ENCODE measurements at regions not wholly inside any gene's neighbourhood (a gene's known extent, or its start where the extent isn't known, plus 50 kb on each side); places are given as distances from the start of the nearest gene placed in this dataset.

GRCh38 chr6:77535172-77535571, 71.9 kb upstream of the HTR1B start:
- ATAC-seq (replicated peaks in 1 of 4) (no peak), DNase-seq (no peak)
- no peak overlapping the region for H3K27ac ChIP-seq (ENCODE audit: low read length)
- Mint-ChIP-seq H3K4me3 (no peak overlapping the region), H3K27me3 (no peaks in the 10 kb centered on the region), H3K27ac (no peak overlapping the region), H3K9me3 (peaks cover 0 to 9% (median 6%) of the 10 kb centered on the region in 3 donors), H3K4me1 (no peaks in the 10 kb centered on the region), H3K36me3 (no peaks in the 10 kb centered on the region)
- no peaks in the 10 kb centered on the region for H3K27me3 ChIP-seq (replicated peaks in 1 of 2; ENCODE audit: control insufficient read depth in 2 of 2, extremely low read depth in 1 of 2, insufficient read depth in 2 of 2, low read length in 1 of 2)
- no peak overlapping the region for H3K4me3 ChIP-seq (ENCODE audit: control insufficient read depth in 1 of 2, extremely low read depth in 1 of 2, low read length in 1 of 2)
- ChIA-PET CTCF (no interaction called here), POLR2A (no interaction called here)
- H3K36me3 ChIP-seq (ENCODE audit: control insufficient read depth in 2 of 2, extremely low read depth in 1 of 2, insufficient read depth in 1 of 2, low read length in 1 of 2): no peaks in the 10 kb centered on the region
- no peaks in the 10 kb centered on the region for H3K4me1 ChIP-seq (ENCODE audit: control insufficient read depth in 1 of 2, extremely low read depth in 1 of 2, insufficient read depth in 2 of 2, low read length in 2 of 2)
- H3K9me3 ChIP-seq: no peaks in the 10 kb centered on the region

- ATAC-seq (replicated peaks in 1 of 4) (no peak), DNase-seq (no peak)
- Mint-ChIP-seq H3K4me3 (no peak overlapping the region), H3K4me1 (no peaks in the 10 kb centered on the region), H3K27ac (no peak overlapping the region), H3K9me3 (peaks cover 0 to 9% (median 9%) of the 10 kb centered on the region in 3 donors), H3K27me3 (no peaks in the 10 kb centered on the region), H3K36me3 (no peaks in the 10 kb centered on the region)
- CTCF ChIA-PET: no interaction called here
- H3K4me3 ChIP-seq (ENCODE audit: control insufficient read depth in 1 of 2, extremely low read depth in 1 of 2, low read length in 1 of 2): no peak overlapping the region
- H3K36me3 ChIP-seq (ENCODE audit: control insufficient read depth in 2 of 2, extremely low read depth in 1 of 2, insufficient read depth in 1 of 2, low read length in 1 of 2): no peaks in the 10 kb centered on the region
- POLR2A ChIA-PET: no interaction called here
- no peak overlapping the region for H3K27ac ChIP-seq (ENCODE audit: low read length)
- no peaks in the 10 kb centered on the region for H3K9me3 ChIP-seq
- no peaks in the 10 kb centered on the region for H3K27me3 ChIP-seq (replicated peaks in 1 of 2; ENCODE audit: control insufficient read depth in 2 of 2, extremely low read depth in 1 of 2, insufficient read depth in 2 of 2, low read length in 1 of 2)
- no peaks in the 10 kb centered on the region for H3K4me1 ChIP-seq (ENCODE audit: control insufficient read depth in 1 of 2, extremely low read depth in 1 of 2, insufficient read depth in 2 of 2, low read length in 2 of 2)
- no CpG with 5 or more reads among the region's 7 CpGs for WGBS (ENCODE audit: insufficient coverage)
These were observed 73.4 kb upstream of the HTR1B start for GRCh38 chr6:77536701-77537100.

- Histone ChIP-seq H3K36me3 (ENCODE audit: control insufficient read depth in 2 of 2, extremely low read depth in 1 of 2, insufficient read depth in 1 of 2, low read length in 1 of 2) (no peaks in the 10 kb centered on the region), H3K27ac (ENCODE audit: low read length) (no peak overlapping the region), H3K4me1 (ENCODE audit: control insufficient read depth in 1 of 2, extremely low read depth in 1 of 2, insufficient read depth in 2 of 2, low read length in 2 of 2) (no peaks in the 10 kb centered on the region), H3K27me3 (replicated peaks in 1 of 2; ENCODE audit: control insufficient read depth in 2 of 2, extremely low read depth in 1 of 2, insufficient read depth in 2 of 2, low read length in 1 of 2) (no peaks in the 10 kb centered on the region), H3K9me3 (no peaks in the 10 kb centered on the region), H3K4me3 (ENCODE audit: control insufficient read depth in 1 of 2, extremely low read depth in 1 of 2, low read length in 1 of 2) (no peak overlapping the region)
- no peaks in the 10 kb centered on the region for H3K36me3 Mint-ChIP-seq
- DNase-seq: no peak
- H3K27me3 Mint-ChIP-seq: no peaks in the 10 kb centered on the region
- no peak for ATAC-seq (replicated peaks in 1 of 4)
- CTCF ChIA-PET: no interaction called here
- H3K27ac Mint-ChIP-seq: no peak overlapping the region
- WGBS (ENCODE audit: insufficient coverage): no CpG with 5 or more reads among the region's 4 CpGs
- POLR2A ChIA-PET: no interaction called here
- peaks cover 0 to 9% (median 5%) of the 10 kb centered on the region in 3 donors for H3K9me3 Mint-ChIP-seq
- no peaks in the 10 kb centered on the region for H3K4me1 Mint-ChIP-seq
- H3K4me3 Mint-ChIP-seq: no peak overlapping the region
These were observed 80.3 kb upstream of the HTR1B start for GRCh38 chr6:77543601-77544000.

GRCh38 chr6:77548190-77548589, 84.9 kb upstream of the HTR1B start:
- DNase-seq (no peak), ATAC-seq (replicated peaks in 1 of 4) (no peak)
- Mint-ChIP-seq H3K9me3 (peaks cover 0 to 2% (median 0%) of the 10 kb centered on the region in 3 donors), H3K27ac (no peak overlapping the region), H3K27me3 (no peaks in the 10 kb centered on the region), H3K4me1 (no peaks in the 10 kb centered on the region), H3K4me3 (no peak overlapping the region), H3K36me3 (no peaks in the 10 kb centered on the region)
- Histone ChIP-seq H3K36me3 (ENCODE audit: control insufficient read depth in 2 of 2, extremely low read depth in 1 of 2, insufficient read depth in 1 of 2, low read length in 1 of 2) (no peaks in the 10 kb centered on the region), H3K4me3 (ENCODE audit: control insufficient read depth in 1 of 2, extremely low read depth in 1 of 2, low read length in 1 of 2) (no peak overlapping the region), H3K9me3 (no peaks in the 10 kb centered on the region), H3K27me3 (replicated peaks in 1 of 2; ENCODE audit: control insufficient read depth in 2 of 2, extremely low read depth in 1 of 2, insufficient read depth in 2 of 2, low read length in 1 of 2) (no peaks in the 10 kb centered on the region), H3K4me1 (ENCODE audit: control insufficient read depth in 1 of 2, extremely low read depth in 1 of 2, insufficient read depth in 2 of 2, low read length in 2 of 2) (no peaks in the 10 kb centered on the region), H3K27ac (ENCODE audit: low read length) (no peak overlapping the region)
- WGBS (ENCODE audit: insufficient coverage): 83% methylated on average over 1 of the region's 3 CpGs
- POLR2A ChIA-PET: interaction anchor here in 1 of 2 donors (0.7 kb wide), 1 partner anchor 725 kb away, joined by 7 read pairs; no protein-coding TSS in a partner anchor
- CTCF ChIA-PET: no interaction called here

GRCh38 chr6:77548662-77549366, 85.5 kb upstream of the HTR1B start:
- Histone ChIP-seq H3K9me3 (no peaks in the 10 kb centered on the region), H3K36me3 (ENCODE audit: control insufficient read depth in 2 of 2, extremely low read depth in 1 of 2, insufficient read depth in 1 of 2, low read length in 1 of 2) (no peaks in the 10 kb centered on the region), H3K27me3 (replicated peaks in 1 of 2; ENCODE audit: control insufficient read depth in 2 of 2, extremely low read depth in 1 of 2, insufficient read depth in 2 of 2, low read length in 1 of 2) (no peaks in the 10 kb centered on the region), H3K4me1 (ENCODE audit: control insufficient read depth in 1 of 2, extremely low read depth in 1 of 2, insufficient read depth in 2 of 2, low read length in 2 of 2) (no peaks in the 10 kb centered on the region), H3K27ac (ENCODE audit: low read length) (no peak overlapping the region), H3K4me3 (ENCODE audit: control insufficient read depth in 1 of 2, extremely low read depth in 1 of 2, low read length in 1 of 2) (no peak overlapping the region)
- H3K4me3 Mint-ChIP-seq: no peak overlapping the region
- no peak for DNase-seq
- WGBS (ENCODE audit: insufficient coverage): 58% methylated on average over 5 of the region's 6 CpGs
- H3K4me1 Mint-ChIP-seq: no peaks in the 10 kb centered on the region
- peaks cover 0 to 2% (median 0%) of the 10 kb centered on the region in 3 donors for H3K9me3 Mint-ChIP-seq
- POLR2A ChIA-PET: interaction anchor here in 1 of 2 donors (0.7 kb wide), 1 partner anchor 725 kb away, joined by 7 read pairs; no protein-coding TSS in a partner anchor
- no peaks in the 10 kb centered on the region for H3K36me3 Mint-ChIP-seq
- ATAC-seq (replicated peaks in 1 of 4): no peak
- CTCF ChIA-PET: no interaction called here
- H3K27ac Mint-ChIP-seq: no peak overlapping the region
- H3K27me3 Mint-ChIP-seq: no peaks in the 10 kb centered on the region

- H3K4me3 ChIP-seq (ENCODE audit: control insufficient read depth in 1 of 2, extremely low read depth in 1 of 2, low read length in 1 of 2): no peak overlapping the region
- CTCF ChIA-PET: no interaction called here
- Mint-ChIP-seq H3K27me3 (no peaks in the 10 kb centered on the region), H3K36me3 (no peaks in the 10 kb centered on the region), H3K27ac (no peak overlapping the region), H3K4me3 (no peak overlapping the region), H3K9me3 (peaks cover 0 to 2% (median 0%) of the 10 kb centered on the region in 3 donors), H3K4me1 (no peaks in the 10 kb centered on the region)
- POLR2A ChIA-PET: no interaction called here
- H3K27me3 ChIP-seq (replicated peaks in 1 of 2; ENCODE audit: control insufficient read depth in 2 of 2, extremely low read depth in 1 of 2, insufficient read depth in 2 of 2, low read length in 1 of 2): no peaks in the 10 kb centered on the region
- H3K27ac ChIP-seq (ENCODE audit: low read length): no peak overlapping the region
- no peaks in the 10 kb centered on the region for H3K9me3 ChIP-seq
- H3K36me3 ChIP-seq (ENCODE audit: control insufficient read depth in 2 of 2, extremely low read depth in 1 of 2, insufficient read depth in 1 of 2, low read length in 1 of 2): no peaks in the 10 kb centered on the region
- DNase-seq: no peak
- ATAC-seq (replicated peaks in 1 of 4): no peak
- no peaks in the 10 kb centered on the region for H3K4me1 ChIP-seq (ENCODE audit: control insufficient read depth in 1 of 2, extremely low read depth in 1 of 2, insufficient read depth in 2 of 2, low read length in 2 of 2)
These were observed 87.8 kb upstream of the HTR1B start for GRCh38 chr6:77551135-77551534.

All from T-cell (primary cell).